Brain microvascular endothelial cell (primary cell): ENCODE measurements at regions not wholly inside any gene's neighbourhood (a gene's known extent, or its start where the extent isn't known, plus 50 kb on each side); places are given as distances from the start of the nearest gene placed in this dataset.
A peak's percentile ranks its signal among the peaks of the same experiment; 100 is the strongest.

Experiments used
- DNase-seq: peaks from one replicate; pipeline ENCODE4 v3.0.0-alpha.2; 2020
- H3K27ac ChIP-seq: fragments of 250-450 bp; sonication (Bioruptor Pico); 2 replicates; pipeline ENCODE4 v1.5.1; 2020; ENCODE audit warnings: mild to moderate bottlenecking, moderate library complexity
- H3K27me3 ChIP-seq: fragments of 250-450 bp; sonication (Bioruptor Pico); replicated peaks from 2 replicates; pipeline ENCODE4 v1.5.1; 2020; ENCODE audit warnings: mild to moderate bottlenecking
- H3K36me3 ChIP-seq: fragments of 250-450 bp; sonication (Bioruptor Pico); replicated peaks from 2 replicates; pipeline ENCODE4 v1.5.1; 2020; ENCODE audit warnings: mild to moderate bottlenecking
- H3K4me3 ChIP-seq: 2 replicates; pipeline ENCODE4 v1.5.1; 2011; ENCODE audit warnings: low read depth, mild to moderate bottlenecking, control low read depth, low read length, moderate library complexity
- in situ Hi-C: cut with HindIII; loops from 2 replicates; pipeline ENCODE4 v1.10.0; 2017; ENCODE audit warnings: low sequenced_read_pairs, low pct_ligation_motif_present
- TF ChIP-seq, protein P1 (sequence below): IDR thresholded peaks from 2 replicates; pipeline ENCODE4 v1.5.1; 2011; ENCODE audit warnings: low read depth, mild to moderate bottlenecking, moderate library complexity, low read length, control low read depth, inconsistent platforms; ENCODE audit errors: missing control alignments

DNA sequence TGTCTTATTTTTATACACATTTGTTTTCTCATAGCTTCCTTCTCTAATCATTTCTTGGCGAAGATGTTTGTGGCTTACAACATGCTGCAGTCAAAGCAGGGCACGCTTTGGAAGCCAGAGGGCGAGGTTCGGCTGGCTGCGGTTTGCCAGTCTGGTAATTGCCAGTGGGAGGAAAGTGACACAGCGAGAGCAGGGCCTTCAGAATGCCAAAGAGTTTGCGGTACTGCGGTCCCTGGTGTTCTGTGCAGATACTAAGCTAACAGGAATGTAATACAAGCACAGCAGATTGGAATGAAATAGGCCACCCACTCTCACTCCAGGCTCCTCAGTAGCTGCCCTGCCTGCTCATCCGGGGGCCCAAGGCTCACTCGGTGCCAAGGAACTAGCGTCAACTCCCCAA lies 58.7 kb upstream of the TGM3 start:
- Histone ChIP-seq H3K4me3 (no peak overlapping the region), H3K27ac (no peak overlapping the region), H3K36me3 (no peaks in the 10 kb centered on the region), H3K27me3 (no peaks in the 10 kb centered on the region)
- DNase-seq, result peak; percentile 97
- in situ Hi-C loops, result no loop called here
- TF ChIP-seq, protein P1, sequence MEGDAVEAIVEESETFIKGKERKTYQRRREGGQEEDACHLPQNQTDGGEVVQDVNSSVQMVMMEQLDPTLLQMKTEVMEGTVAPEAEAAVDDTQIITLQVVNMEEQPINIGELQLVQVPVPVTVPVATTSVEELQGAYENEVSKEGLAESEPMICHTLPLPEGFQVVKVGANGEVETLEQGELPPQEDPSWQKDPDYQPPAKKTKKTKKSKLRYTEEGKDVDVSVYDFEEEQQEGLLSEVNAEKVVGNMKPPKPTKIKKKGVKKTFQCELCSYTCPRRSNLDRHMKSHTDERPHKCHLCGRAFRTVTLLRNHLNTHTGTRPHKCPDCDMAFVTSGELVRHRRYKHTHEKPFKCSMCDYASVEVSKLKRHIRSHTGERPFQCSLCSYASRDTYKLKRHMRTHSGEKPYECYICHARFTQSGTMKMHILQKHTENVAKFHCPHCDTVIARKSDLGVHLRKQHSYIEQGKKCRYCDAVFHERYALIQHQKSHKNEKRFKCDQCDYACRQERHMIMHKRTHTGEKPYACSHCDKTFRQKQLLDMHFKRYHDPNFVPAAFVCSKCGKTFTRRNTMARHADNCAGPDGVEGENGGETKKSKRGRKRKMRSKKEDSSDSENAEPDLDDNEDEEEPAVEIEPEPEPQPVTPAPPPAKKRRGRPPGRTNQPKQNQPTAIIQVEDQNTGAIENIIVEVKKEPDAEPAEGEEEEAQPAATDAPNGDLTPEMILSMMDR, result no peak

DNA sequence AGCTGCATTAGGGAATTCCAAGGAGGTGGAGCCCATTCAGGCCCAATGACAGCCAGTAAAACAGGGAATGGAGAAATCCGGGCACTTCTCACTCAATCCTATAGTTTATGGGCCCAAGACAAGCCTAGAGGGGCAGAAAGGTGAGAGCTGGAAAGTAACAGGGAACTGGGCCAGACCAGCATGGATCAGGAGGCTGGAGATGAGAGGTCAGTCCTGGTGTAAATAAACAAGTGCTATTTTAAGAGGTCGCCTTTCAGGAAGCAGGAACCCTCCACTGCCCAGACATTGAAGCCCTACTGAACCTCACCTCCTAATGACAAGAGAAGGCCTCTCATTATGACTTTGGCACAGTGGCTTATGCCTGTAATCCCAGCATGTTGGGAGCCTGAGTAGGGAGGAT lies 57.2 kb upstream of the TGM3 start:
- in situ Hi-C loops, result no loop called here
- TF ChIP-seq, protein P1, result no peak

DNA sequence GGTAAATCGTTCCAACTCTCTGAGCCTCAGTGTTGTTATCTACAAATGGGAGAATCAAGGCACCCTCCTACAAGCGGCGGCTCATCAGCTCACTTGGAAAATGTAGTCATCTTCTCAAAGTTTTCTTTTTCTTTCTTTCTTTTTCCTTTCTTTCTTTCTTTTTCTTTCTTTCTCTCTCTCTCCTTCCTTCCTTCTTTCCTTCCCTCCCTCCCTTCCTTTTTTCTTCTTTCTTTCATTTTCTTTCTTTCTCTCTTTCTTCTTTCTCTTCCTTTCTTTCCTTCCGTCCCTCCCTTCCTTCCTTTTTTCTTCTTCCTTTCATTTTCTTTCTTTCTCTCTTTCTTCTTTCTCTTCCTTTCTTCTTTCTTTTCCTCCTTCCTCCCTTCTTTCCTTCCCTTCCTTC lies 55.0 kb upstream of the TGM3 start:
- DNase-seq, result no peak
- Histone ChIP-seq H3K27me3 (no peaks in the 10 kb centered on the region), H3K4me3 (no peak overlapping the region), H3K36me3 (no peaks in the 10 kb centered on the region), H3K27ac (no peak overlapping the region)
- in situ Hi-C loops, result no loop called here
- TF ChIP-seq, protein P1, result no peak

More for the DNA sequence above, 57.2 kb upstream of the TGM3 start:
- no peak overlapping the region for H3K4me3 ChIP-seq
- H3K27ac ChIP-seq, result no peak overlapping the region
- DNase-seq, result no peak
- H3K27me3 ChIP-seq, result no peaks in the 10 kb centered on the region
- no peaks in the 10 kb centered on the region for H3K36me3 ChIP-seq

- Histone ChIP-seq H3K36me3 (no peaks in the 10 kb centered on the region), H3K4me3 (no peak overlapping the region), H3K27me3 (no peaks in the 10 kb centered on the region), H3K27ac (no peak overlapping the region)
- TF ChIP-seq, protein P1, result no peak
- DNase-seq, result no peak
- in situ Hi-C loops, result no loop called here
These were observed 53.1 kb upstream of the TGM3 start for GRCh38 chr20:2242678-2243077.

- H3K27me3 ChIP-seq, result no peaks in the 10 kb centered on the region
These were observed 51.3 kb upstream of the TGM3 start for GRCh38 chr20:2244523-2244922.

GRCh38 chr20:2244993-2245392 lies 50.8 kb upstream of the TGM3 start:
- H3K27me3 ChIP-seq, result no peaks in the 10 kb centered on the region
- H3K36me3 ChIP-seq, result no peaks in the 10 kb centered on the region
- TF ChIP-seq, protein P1, result no peak
- H3K4me3 ChIP-seq, result no peak overlapping the region
- no peak for DNase-seq
- in situ Hi-C loops, result no loop called here
- no peak overlapping the region for H3K27ac ChIP-seq

More at GRCh38 chr20:2244523-2244922, 51.3 kb upstream of the TGM3 start:
- Histone ChIP-seq H3K36me3 (no peaks in the 10 kb centered on the region), H3K4me3 (no peak overlapping the region), H3K27ac (no peak overlapping the region)
- in situ Hi-C loops, result no loop called here
- no peak for DNase-seq
- TF ChIP-seq, protein P1, result no peak
